Activated CD4-positive, alpha-beta memory T cell treated with anti-CD3 and anti-CD28 coated beads, Interleukin-2, amount 10 ng/mL, durations not matched to agents 7 days and 5 days (primary cell): ENCODE measurements at regions not wholly inside any gene's neighbourhood (a gene's known extent, or its start where the extent isn't known, plus 50 kb on each side); places are given as distances from the start of the nearest gene placed in this dataset.
"Not testable (repeated sequence)": the region's sequence is repeated elsewhere in the genome, so short reads cannot be mapped to it uniquely, and the experiment has no call there.

Experiments used
- CTCF ChIA-PET: fragments of 350-600 bp; sonication (Branson Sonifier 250); formaldehyde crosslinking; loops from one replicate; lab custom pipeline; 2021; ENCODE audit warnings: antibody characterized with exemption, inconsistent platforms; lab: Charles Lee
- POLR2A ChIA-PET: fragments of 350-600 bp; sonication (Branson Sonifier 250); formaldehyde crosslinking; loops from one replicate; lab custom pipeline; 2021; ENCODE audit warnings: antibody characterized with exemption; lab: Charles Lee
- DNase-seq: peaks from one replicate; pipeline ENCODE4 v3.0.0-alpha.2; 2020
- H3K27ac Mint-ChIP-seq: one replicate; pipeline ENCODE4 v1.8.0; 2021; ENCODE audit warnings: mild to moderate bottlenecking, mixed read lengths
- H3K27me3 Mint-ChIP-seq: one replicate; pipeline ENCODE4 v1.8.0; 2021; ENCODE audit warnings: mixed read lengths
- H3K36me3 Mint-ChIP-seq: one replicate; pipeline ENCODE4 v1.8.0; 2021; ENCODE audit warnings: low read depth, mixed read lengths
- H3K4me1 Mint-ChIP-seq: one replicate; pipeline ENCODE4 v1.8.0; 2021; ENCODE audit warnings: mixed read lengths
- H3K4me3 Mint-ChIP-seq: one replicate; pipeline ENCODE4 v1.8.0; 2021; ENCODE audit warnings: mild to moderate bottlenecking, mixed read lengths
- H3K9me3 Mint-ChIP-seq: one replicate; pipeline ENCODE4 v1.8.0; 2021; ENCODE audit warnings: mixed read lengths

GRCh38 chr2:118572380-118572779 lies 275.1 kb downstream of the EN1 start:
- H3K9me3 Mint-ChIP-seq, H3K27me3 Mint-ChIP-seq, H3K4me3 Mint-ChIP-seq, H3K27ac Mint-ChIP-seq, H3K4me1 Mint-ChIP-seq, H3K36me3 Mint-ChIP-seq, POLR2A ChIA-PET, CTCF ChIA-PET, DNase-seq: not testable (repeated sequence)

GRCh38 chr2:118569876-118570535 lies 277.4 kb downstream of the EN1 start:
- DNase-seq: no peak
- CTCF ChIA-PET: no interaction called here
- Mint-ChIP-seq H3K4me3 (no peak overlapping the region), H3K9me3 (no peaks in the 10 kb centered on the region), H3K36me3 (no peaks in the 10 kb centered on the region), H3K4me1 (no peaks in the 10 kb centered on the region), H3K27ac (no peak overlapping the region), H3K27me3 (no peaks in the 10 kb centered on the region)
- POLR2A ChIA-PET: no interaction called here

GRCh38 chr2:118568700-118569099 lies 278.7 kb downstream of the EN1 start:
- H3K4me3 Mint-ChIP-seq: no peak overlapping the region
- H3K9me3 Mint-ChIP-seq: no peaks in the 10 kb centered on the region
- no peak overlapping the region for H3K27ac Mint-ChIP-seq
- ChIA-PET CTCF (no interaction called here), POLR2A (no interaction called here)
- no peaks in the 10 kb centered on the region for H3K4me1 Mint-ChIP-seq
- no peaks in the 10 kb centered on the region for H3K27me3 Mint-ChIP-seq
- H3K36me3 Mint-ChIP-seq: no peaks in the 10 kb centered on the region
- DNase-seq: no peak

GRCh38 chr2:118565786-118566540 lies 281.5 kb downstream of the EN1 start:
- H3K27ac Mint-ChIP-seq: no peak overlapping the region
- H3K4me3 Mint-ChIP-seq: no peak overlapping the region
- no peaks in the 10 kb centered on the region for H3K4me1 Mint-ChIP-seq
- DNase-seq: no peak
- CTCF ChIA-PET: interaction anchor here (0.7 kb wide), 1 partner anchor 344 kb away, joined by 3 read pairs; no protein-coding TSS in a partner anchor
- H3K9me3 Mint-ChIP-seq: no peaks in the 10 kb centered on the region
- POLR2A ChIA-PET: no interaction called here
- H3K27me3 Mint-ChIP-seq: no peaks in the 10 kb centered on the region
- H3K36me3 Mint-ChIP-seq: no peaks in the 10 kb centered on the region

GRCh38 chr2:118565301-118565700 lies 282.1 kb downstream of the EN1 start:
- POLR2A ChIA-PET: no interaction called here
- H3K4me1 Mint-ChIP-seq: no peaks in the 10 kb centered on the region
- H3K27me3 Mint-ChIP-seq: no peaks in the 10 kb centered on the region
- CTCF ChIA-PET: no interaction called here
- no peaks in the 10 kb centered on the region for H3K9me3 Mint-ChIP-seq
- H3K36me3 Mint-ChIP-seq: no peaks in the 10 kb centered on the region
- no peak for DNase-seq
- H3K27ac Mint-ChIP-seq: no peak overlapping the region
- no peak overlapping the region for H3K4me3 Mint-ChIP-seq

- H3K36me3 Mint-ChIP-seq: no peaks in the 10 kb centered on the region
- no peak for DNase-seq
- H3K4me3 Mint-ChIP-seq: no peak overlapping the region
- no peaks in the 10 kb centered on the region for H3K27me3 Mint-ChIP-seq
- ChIA-PET CTCF (no interaction called here), POLR2A (no interaction called here)
- no peaks in the 10 kb centered on the region for H3K9me3 Mint-ChIP-seq
- no peaks in the 10 kb centered on the region for H3K4me1 Mint-ChIP-seq
- H3K27ac Mint-ChIP-seq: no peak overlapping the region
Measured at GRCh38 chr2:118562144-118562543, 285.3 kb downstream of the EN1 start.

GRCh38 chr2:118558846-118559245 lies 288.6 kb downstream of the EN1 start:
- ChIA-PET CTCF (no interaction called here), POLR2A (no interaction called here)
- Mint-ChIP-seq H3K36me3 (no peaks in the 10 kb centered on the region), H3K4me3 (no peak overlapping the region), H3K27me3 (no peaks in the 10 kb centered on the region), H3K9me3 (no peaks in the 10 kb centered on the region), H3K27ac (no peak overlapping the region), H3K4me1 (no peaks in the 10 kb centered on the region)
- DNase-seq: no peak

GRCh38 chr2:118557791-118558190 lies 289.7 kb downstream of the EN1 start:
- no peak for DNase-seq
- H3K36me3 Mint-ChIP-seq: no peaks in the 10 kb centered on the region
- H3K27ac Mint-ChIP-seq: no peak overlapping the region
- no peaks in the 10 kb centered on the region for H3K4me1 Mint-ChIP-seq
- POLR2A ChIA-PET: no interaction called here
- no peaks in the 10 kb centered on the region for H3K9me3 Mint-ChIP-seq
- H3K27me3 Mint-ChIP-seq: no peaks in the 10 kb centered on the region
- H3K4me3 Mint-ChIP-seq: no peak overlapping the region
- CTCF ChIA-PET: no interaction called here

- POLR2A ChIA-PET: no interaction called here
- Mint-ChIP-seq H3K36me3 (no peaks in the 10 kb centered on the region), H3K4me1 (no peaks in the 10 kb centered on the region), H3K4me3 (no peak overlapping the region), H3K9me3 (no peaks in the 10 kb centered on the region), H3K27me3 (no peaks in the 10 kb centered on the region), H3K27ac (no peak overlapping the region)
- CTCF ChIA-PET: no interaction called here
- no peak for DNase-seq
Measured at GRCh38 chr2:118557016-118557415, 290.4 kb downstream of the EN1 start.

GRCh38 chr2:118554616-118555015 lies 292.8 kb downstream of the EN1 start:
- Mint-ChIP-seq H3K27me3 (no peaks in the 10 kb centered on the region), H3K36me3 (no peaks in the 10 kb centered on the region), H3K27ac (no peak overlapping the region), H3K4me3 (no peak overlapping the region), H3K9me3 (no peaks in the 10 kb centered on the region), H3K4me1 (no peaks in the 10 kb centered on the region)
- DNase-seq: no peak
- ChIA-PET CTCF (no interaction called here), POLR2A (no interaction called here)

GRCh38 chr2:118549503-118549902 lies 297.9 kb downstream of the EN1 start:
- Mint-ChIP-seq H3K4me3 (no peak overlapping the region), H3K27ac (no peak overlapping the region), H3K36me3 (no peaks in the 10 kb centered on the region), H3K27me3 (no peaks in the 10 kb centered on the region), H3K9me3 (no peaks in the 10 kb centered on the region), H3K4me1 (no peaks in the 10 kb centered on the region)
- no peak for DNase-seq
- CTCF ChIA-PET: no interaction called here
- POLR2A ChIA-PET: no interaction called here

- Mint-ChIP-seq H3K36me3 (no peaks in the 10 kb centered on the region), H3K4me3 (no peak overlapping the region), H3K9me3 (no peaks in the 10 kb centered on the region), H3K27ac (no peak overlapping the region), H3K4me1 (no peaks in the 10 kb centered on the region), H3K27me3 (no peaks in the 10 kb centered on the region)
- no peak for DNase-seq
- ChIA-PET CTCF (no interaction called here), POLR2A (no interaction called here)
Measured at GRCh38 chr2:118548880-118549488, 298.5 kb downstream of the EN1 start.

GRCh38 chr2:118539290-118539689 lies 308.2 kb downstream of the EN1 start:
- Mint-ChIP-seq H3K4me3 (no peak overlapping the region), H3K4me1 (no peaks in the 10 kb centered on the region)
- POLR2A ChIA-PET: no interaction called here

More at GRCh38 chr2:118539290-118539689, 308.2 kb downstream of the EN1 start:
- no peaks in the 10 kb centered on the region for H3K9me3 Mint-ChIP-seq
- no peaks in the 10 kb centered on the region for H3K27me3 Mint-ChIP-seq
- DNase-seq: no peak
- no peak overlapping the region for H3K27ac Mint-ChIP-seq
- CTCF ChIA-PET: interaction anchor here (0.7 to 1.2 kb wide), 2 partner anchors 25 to 342 kb away, joined by 3 read pairs; no protein-coding TSS in a partner anchor
- H3K36me3 Mint-ChIP-seq: no peaks in the 10 kb centered on the region
